Motor neuron (in vitro differentiated cells): ENCODE measurements at regions not wholly inside any gene's neighbourhood (a gene's known extent, or its start where the extent isn't known, plus 50 kb on each side); places are given as distances from the start of the nearest gene placed in this dataset.
"Not testable (repeated sequence)": the region's sequence is repeated elsewhere in the genome, so short reads cannot be mapped to it uniquely, and the experiment has no call there.

Experiments used
- ATAC-seq, 8 experiments: fragments of 200-7000 bp; cut with Tn5 transposase; replicated peaks in 6 of 8; 2 replicates each; pipeline ENCODE4 v1.8.0; 2021; ENCODE audit warnings: mild to moderate bottlenecking in 8 of 8, moderate library complexity in 8 of 8
- H3K27ac ChIP-seq, 2 donors: fragments of 250-450 bp; sonication (Bioruptor Pico); 2 replicates each; pipeline ENCODE4 v1.9.0; 2021; ENCODE audit warnings: antibody characterized with exemption in 2 of 2, mild to moderate bottlenecking in 2 of 2, moderate library complexity in 1 of 2
- H3K4me1 ChIP-seq, 2 donors: fragments of 250-450 bp; sonication (Bioruptor Pico); replicated peaks in 1 of 2; 2 replicates each; pipeline ENCODE4 v1.6.1; 2021; ENCODE audit warnings: antibody characterized with exemption in 2 of 2, mild to moderate bottlenecking in 2 of 2, moderate library complexity in 1 of 2
- H3K4me3 ChIP-seq, 5 donors: fragments of 250-450 bp; sonication (Bioruptor Pico); 2 replicates each; pipeline ENCODE4 v1.9.0; 2021; ENCODE audit warnings: antibody characterized with exemption in 5 of 5, mild to moderate bottlenecking in 5 of 5, moderate library complexity in 4 of 5
- WGBS, 10 experiments: fragments of 450-650 bp; shearing (Covaris generic); methylation state at CpG; one replicate each; pipeline ENCODE4 v1.0.0; 2022; 5-methylcytosine and 5-hydroxymethylcytosine counted together
- in situ Hi-C, 9 experiments: fragments of 400-800 bp; cut with MboI; loops; one replicate each; pipeline ENCODE4 v1.15.0; 2021; ENCODE audit warnings: low sequenced_read_pairs in 9 of 9, low pct_unique_long_range_greater_than_20kb in 2 of 9; ENCODE audit not compliant: unreplicated experiment in 9 of 9

GRCh38 chr3:101131767-101132166 lies 138.5 kb upstream of the ABI3BP start:
- 68 to 94% (median 78%) methylated on average over 2 of the region's 2 CpGs; no CpG with 5 or more reads in 4 of the 10 experiments for WGBS, 10 experiments
- no peak overlapping the region for H3K4me3 ChIP-seq
- no peak for ATAC-seq
- in situ Hi-C loops, result no loop called here
- H3K4me1 ChIP-seq, result no peaks in the 10 kb centered on the region
- no peak overlapping the region for H3K27ac ChIP-seq

GRCh38 chr3:101128786-101129185 lies 135.6 kb upstream of the ABI3BP start:
- H3K4me3 ChIP-seq, result no peak overlapping the region
- no peaks in the 10 kb centered on the region for H3K4me1 ChIP-seq
- in situ Hi-C loops, result no loop called here
- WGBS, 10 experiments, result 40 to 100% (median 79%) methylated on average over 1 to 8 of the region's 9 CpGs; no CpG with 5 or more reads in 1 of the 10 experiments
- H3K27ac ChIP-seq, result no peak overlapping the region
- no peak for ATAC-seq

DNA sequence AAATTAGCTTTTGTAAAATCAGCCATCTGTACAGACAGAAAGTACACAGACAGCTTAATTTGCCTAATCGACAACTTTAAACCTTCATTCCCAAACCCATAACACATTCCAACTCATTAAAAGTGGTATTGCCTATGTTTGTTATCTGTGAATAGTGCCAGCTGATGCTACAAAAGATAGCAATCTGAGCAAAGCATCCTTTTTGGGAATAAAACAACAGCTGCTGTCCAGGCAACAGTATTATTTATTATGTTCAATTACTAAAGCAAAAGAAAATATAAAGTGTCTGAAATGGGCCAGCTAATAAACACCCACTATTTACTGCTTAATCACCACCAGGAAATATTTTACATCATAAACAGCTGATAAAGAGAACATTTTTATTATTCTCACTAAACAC lies 134.8 kb upstream of the ABI3BP start:
- no peak for ATAC-seq
- in situ Hi-C loops, result no loop called here
- 0 to 100% (median 75%) methylated on average over 1 of the region's 1 CpG; no CpG with 5 or more reads in 1 of the 10 experiments for WGBS, 10 experiments

DNA sequence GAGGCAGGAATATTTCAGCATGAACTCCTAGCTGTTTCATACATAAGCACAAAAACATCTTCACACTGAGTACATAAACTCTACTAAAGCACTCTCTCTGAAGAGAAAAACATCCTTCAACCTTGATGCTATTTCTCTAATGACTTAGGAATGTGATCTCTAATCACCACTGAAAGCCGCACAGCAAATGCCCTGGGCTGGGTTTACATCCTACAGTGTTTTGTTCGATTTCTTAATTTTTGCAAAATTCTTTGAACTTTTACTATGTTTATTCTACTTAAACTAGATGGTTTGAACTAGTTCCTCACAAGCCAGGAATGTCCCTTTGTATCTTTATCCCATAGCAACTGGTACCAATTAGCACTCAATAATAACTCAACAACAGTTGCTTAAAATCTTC lies 130.9 kb upstream of the ABI3BP start:
- in situ Hi-C loops, result no loop called here
- no peak for ATAC-seq
- no peaks in the 10 kb centered on the region for H3K4me1 ChIP-seq
- WGBS, 10 experiments, result 0 to 77% (median 43%) methylated on average over 1 to 2 of the region's 2 CpGs; no CpG with 5 or more reads in 1 of the 10 experiments
- no peak overlapping the region for H3K4me3 ChIP-seq
- H3K27ac ChIP-seq, result no peak overlapping the region

More for the DNA sequence above, 134.8 kb upstream of the ABI3BP start:
- H3K4me1 ChIP-seq, result no peaks in the 10 kb centered on the region
- H3K27ac ChIP-seq, result no peak overlapping the region
- H3K4me3 ChIP-seq, result no peak overlapping the region

- Histone ChIP-seq H3K4me3 (no peak overlapping the region), H3K4me1 (no peaks in the 10 kb centered on the region), H3K27ac (no peak overlapping the region)
- 36 to 90% (median 63%) methylated on average over 2 of the region's 2 CpGs; no CpG with 5 or more reads in 1 of the 10 experiments for WGBS, 10 experiments
- in situ Hi-C loops, result no loop called here
- no peak for ATAC-seq
Observed at GRCh38 chr3:101123081-101123480, 129.9 kb upstream of the ABI3BP start.

- in situ Hi-C loops, result no loop called here
- no peak for ATAC-seq
- H3K4me3 ChIP-seq, result no peak overlapping the region
- no peaks in the 10 kb centered on the region for H3K4me1 ChIP-seq
- 22 to 100% (median 80%) methylated on average over 1 to 2 of the region's 2 CpGs; no CpG with 5 or more reads in 3 of the 10 experiments for WGBS, 10 experiments
- no peak overlapping the region for H3K27ac ChIP-seq
Observed at GRCh38 chr3:101122681-101123080, 129.5 kb upstream of the ABI3BP start.

DNA sequence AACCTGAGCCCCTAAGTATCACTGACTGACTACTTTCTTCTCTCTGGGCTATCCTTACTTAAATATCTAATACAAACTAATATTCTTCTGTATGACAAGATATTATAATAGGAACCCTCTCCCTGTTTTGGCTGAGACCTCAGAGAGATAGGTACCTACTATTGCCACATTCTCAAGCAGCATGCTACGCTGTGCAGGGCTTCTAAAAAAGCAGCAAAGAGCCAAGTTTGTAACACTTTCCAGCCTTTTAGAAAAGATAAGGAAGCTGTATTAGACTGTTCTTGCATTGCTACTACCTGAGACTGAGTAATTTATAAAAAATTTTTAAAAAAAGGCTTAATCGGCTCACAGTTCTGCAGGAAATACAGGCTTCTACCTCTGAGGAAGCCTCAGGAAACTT lies 126.8 kb upstream of the ABI3BP start:
- Histone ChIP-seq H3K27ac (no peak overlapping the region), H3K4me1 (no peaks in the 10 kb centered on the region), H3K4me3 (no peak overlapping the region)
- in situ Hi-C loops, result no loop called here
- 50 to 100% (median 74%) methylated on average over 1 to 2 of the region's 2 CpGs; no CpG with 5 or more reads in 4 of the 10 experiments for WGBS, 10 experiments
- ATAC-seq, result no peak

DNA sequence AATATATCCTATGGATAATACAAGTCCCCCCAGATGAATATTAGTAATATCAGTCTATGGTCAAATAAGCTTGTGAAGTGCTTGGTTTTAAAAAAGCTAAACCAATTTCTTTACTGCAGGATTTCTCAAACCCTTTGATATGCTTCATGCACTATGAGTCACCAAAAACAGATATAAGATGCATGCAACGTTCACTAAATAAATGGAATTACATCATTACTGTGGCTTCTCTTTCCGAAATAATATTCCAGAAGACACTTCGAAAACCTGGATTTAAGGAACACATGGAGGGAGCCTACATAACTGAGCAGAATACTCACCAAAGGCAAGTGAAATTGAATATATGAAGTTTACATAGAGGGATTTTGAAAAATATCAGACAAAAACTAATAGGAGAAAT lies 126.3 kb upstream of the ABI3BP start:
- H3K4me1 ChIP-seq, result no peaks in the 10 kb centered on the region
- H3K27ac ChIP-seq, result no peak overlapping the region
- in situ Hi-C loops, result no loop called here
- peak in 3 of 8 experiments; percentile 63 to 88 (median 79) for ATAC-seq
- no peak overlapping the region for H3K4me3 ChIP-seq
- 10 to 100% (median 75%) methylated on average over 3 of the region's 3 CpGs; no CpG with 5 or more reads in 2 of the 10 experiments for WGBS, 10 experiments

DNA sequence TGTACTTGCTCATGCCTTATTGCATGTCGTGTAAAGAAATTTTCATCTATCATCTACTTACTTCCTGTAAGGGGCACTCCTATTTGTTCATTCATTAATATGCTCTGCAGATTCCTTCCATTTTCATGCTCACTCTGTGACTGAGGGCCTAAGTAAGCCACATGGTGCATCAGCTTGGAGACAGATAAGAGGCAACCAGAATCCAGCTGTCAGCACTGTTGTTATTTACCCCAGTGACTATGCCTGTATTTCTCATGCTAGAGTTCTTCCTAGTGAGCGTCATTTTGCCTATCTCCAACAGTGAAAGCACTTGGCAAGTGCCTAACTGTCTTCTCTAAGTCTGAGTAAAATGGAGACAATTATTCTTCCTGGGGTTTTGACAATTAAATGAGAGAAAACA lies 124.8 kb upstream of the ABI3BP start:
- Histone ChIP-seq H3K4me1 (no peaks in the 10 kb centered on the region), H3K4me3 (no peak overlapping the region), H3K27ac (no peak overlapping the region)
- in situ Hi-C loops, result no loop called here
- 0 to 100% (median 67%) methylated on average over 1 to 2 of the region's 2 CpGs for WGBS, 10 experiments
- ATAC-seq, result peak in 2 of 8 experiments; percentile 86 to 91

- in situ Hi-C loops, result no loop called here
- no peak for ATAC-seq
- WGBS, 10 experiments, result 42 to 83% (median 64%) methylated on average over 1 to 3 of the region's 3 CpGs; no CpG with 5 or more reads in 2 of the 10 experiments
- no peaks in the 10 kb centered on the region for H3K4me1 ChIP-seq
- no peak overlapping the region for H3K27ac ChIP-seq
- H3K4me3 ChIP-seq, result no peak overlapping the region
Observed at GRCh38 chr3:101117465-101117864, 124.2 kb upstream of the ABI3BP start.

- in situ Hi-C loops, H3K27ac ChIP-seq, H3K4me1 ChIP-seq, H3K4me3 ChIP-seq, ATAC-seq: not testable (repeated sequence)
- WGBS, 10 experiments, result 20% methylated on average over 1 of the region's 3 CpGs; no CpG with 5 or more reads in 9 of the 10 experiments
Observed at GRCh38 chr3:101110295-101110694, 117.1 kb upstream of the ABI3BP start.

DNA sequence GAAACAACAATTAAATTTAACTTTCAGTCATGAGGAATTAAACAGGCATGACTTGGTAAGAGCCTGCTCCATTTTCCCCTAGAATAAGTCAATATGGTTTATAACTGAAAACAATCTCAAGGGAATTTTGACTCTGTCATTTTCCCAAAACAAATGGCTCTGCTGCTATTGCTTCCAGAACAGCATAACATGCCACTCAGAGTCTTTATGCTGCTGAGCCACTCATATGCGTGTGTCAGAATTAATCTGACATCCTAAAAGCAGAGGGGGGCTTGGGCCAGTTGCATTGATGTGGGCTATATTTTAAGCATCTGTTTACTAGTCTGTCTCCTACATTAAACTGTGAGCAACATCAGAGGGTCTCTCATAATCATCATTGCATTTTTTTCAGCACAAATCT lies 111.1 kb upstream of the ABI3BP start:
- WGBS, 10 experiments, result 50 to 100% (median 60%) methylated on average over 1 of the region's 1 CpG; no CpG with 5 or more reads in 5 of the 10 experiments
- no peak overlapping the region for H3K27ac ChIP-seq
- in situ Hi-C loops, result no loop called here
- peaks cover 0 to 6% of the 10 kb centered on the region in 2 donors for H3K4me1 ChIP-seq
- ATAC-seq, result peak in 5 of 8 experiments; percentile 24 to 81 (median 67)
- H3K4me3 ChIP-seq, result no peak overlapping the region

- Histone ChIP-seq H3K27ac (no peak overlapping the region), H3K4me1 (peaks cover 0 to 6% of the 10 kb centered on the region in 2 donors), H3K4me3 (no peak overlapping the region)
- WGBS, 10 experiments, result 21 to 94% (median 49%) methylated on average over 2 to 4 of the region's 4 CpGs
- in situ Hi-C loops, result no loop called here
- ATAC-seq, result no peak
Observed at GRCh38 chr3:101102678-101103296, 109.6 kb upstream of the ABI3BP start.
